Endothelial cell of umbilical vein (primary cell): ENCODE measurements at regions not wholly inside any gene's neighbourhood (a gene's known extent, or its start where the extent isn't known, plus 50 kb on each side); places are given as distances from the start of the nearest gene placed in this dataset.

Source experiments
- CTCF ChIP-seq, 2 donors: IDR thresholded peaks; 1 replicate in 1 of 2; 2 replicates in 1 of 2; pipeline ENCODE4 v1.5.1; 2011; ENCODE audit warnings: low read length in 2 of 2, mild to moderate bottlenecking in 2 of 2, moderate library complexity in 2 of 2, control low read depth in 1 of 2, inconsistent platforms in 1 of 2, low read depth in 1 of 2; ENCODE audit not compliant: insufficient read depth in 1 of 2; ENCODE audit errors: extremely low read depth in 1 of 2
- POLR2A ChIP-seq: IDR thresholded peaks from 2 replicates; pipeline ENCODE4 v1.6.1; 2012; ENCODE audit warnings: low read depth, mild to moderate bottlenecking, control low read depth, low read length
- POLR2AphosphoS5 ChIP-seq: IDR thresholded peaks from 2 replicates; pipeline ENCODE4 v1.6.1; 2012; ENCODE audit warnings: low read depth, mild to moderate bottlenecking, control low read depth, low read length, moderate library complexity; ENCODE audit not compliant: insufficient read depth

GRCh38 chrX:78514852-78515251 lies 144.3 kb downstream of the RTL3 start:
- TF ChIP-seq POLR2AphosphoS5 (no peak), CTCF (IDR thresholded peaks at IDR 0.05; ENCODE audit: extremely low read depth in 1 of 2, insufficient read depth in 1 of 2, low read depth in 1 of 2, low read length in 2 of 2) (no peak), POLR2A (no peak)
